Brain pericyte (primary cell): ENCODE measurements at regions not wholly inside any gene's neighbourhood (a gene's known extent, or its start where the extent isn't known, plus 50 kb on each side); places are given as distances from the start of the nearest gene placed in this dataset.
"Not testable (repeated sequence)": the region's sequence is repeated elsewhere in the genome, so short reads cannot be mapped to it uniquely, and the experiment has no call there.

Experiments
- DNase-seq: peaks from one replicate; pipeline ENCODE4 v3.0.0-alpha.2; 2012; ENCODE audit warnings: low read depth, low spot score

DNA sequence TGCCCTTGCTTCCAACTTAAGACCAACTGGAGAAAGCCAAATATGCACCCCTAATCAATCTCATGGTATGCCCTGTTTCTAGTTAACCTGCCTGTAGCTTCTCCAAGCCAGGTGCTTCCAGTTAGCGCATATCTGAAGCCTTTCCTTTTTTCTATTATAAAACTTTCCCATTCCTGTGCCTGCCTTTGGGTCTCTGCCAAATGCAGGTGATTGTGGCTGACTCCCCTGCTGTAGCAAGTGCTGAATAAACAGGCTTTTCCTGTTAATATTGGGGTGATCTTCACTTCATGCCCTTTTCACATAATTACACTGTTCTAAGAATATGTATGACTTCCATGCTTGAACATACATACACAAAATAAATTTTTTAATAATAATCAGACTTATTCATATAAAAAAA is 207.4 kb downstream of the TANC2 start:
- DNase-seq, result no peak

DNA sequence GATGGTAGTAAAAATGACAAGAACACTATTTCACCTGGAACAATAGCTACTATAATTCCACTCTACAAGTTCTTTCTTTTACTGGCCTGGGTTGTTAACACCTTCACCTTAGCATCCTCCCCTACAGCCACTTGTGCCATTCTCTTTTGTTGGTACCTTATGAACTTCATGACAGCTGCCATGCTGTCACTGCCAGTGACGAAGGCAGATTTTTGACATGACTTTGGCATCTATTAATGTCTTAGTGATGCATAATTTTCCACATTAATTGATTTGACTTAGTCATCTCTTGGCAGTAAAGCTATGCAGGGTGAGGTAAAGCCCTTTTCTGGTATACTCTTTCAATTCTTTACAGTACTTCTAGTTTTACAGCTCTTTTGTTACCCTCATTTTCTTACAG is 207.9 kb downstream of the TANC2 start:
- no peak for DNase-seq

DNA sequence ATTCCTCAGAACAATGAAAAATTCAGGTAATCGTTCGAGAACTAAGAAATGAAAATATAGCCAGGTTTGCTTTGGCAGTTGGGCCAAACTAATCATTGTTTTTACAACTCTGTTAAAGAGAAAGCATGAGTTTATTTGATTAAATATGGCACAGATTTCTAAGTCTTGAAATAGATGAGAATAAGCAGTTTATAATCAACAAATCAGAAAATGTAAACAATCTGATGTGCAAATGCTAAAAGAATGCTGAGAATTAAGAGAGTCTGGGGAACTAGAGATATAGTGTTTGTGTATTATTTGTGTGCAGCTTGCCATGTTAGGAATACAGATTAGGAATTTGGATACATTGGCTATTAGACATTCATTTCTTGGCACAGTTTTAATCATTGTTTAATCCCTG is 212.5 kb downstream of the TANC2 start:
- no peak for DNase-seq

DNA sequence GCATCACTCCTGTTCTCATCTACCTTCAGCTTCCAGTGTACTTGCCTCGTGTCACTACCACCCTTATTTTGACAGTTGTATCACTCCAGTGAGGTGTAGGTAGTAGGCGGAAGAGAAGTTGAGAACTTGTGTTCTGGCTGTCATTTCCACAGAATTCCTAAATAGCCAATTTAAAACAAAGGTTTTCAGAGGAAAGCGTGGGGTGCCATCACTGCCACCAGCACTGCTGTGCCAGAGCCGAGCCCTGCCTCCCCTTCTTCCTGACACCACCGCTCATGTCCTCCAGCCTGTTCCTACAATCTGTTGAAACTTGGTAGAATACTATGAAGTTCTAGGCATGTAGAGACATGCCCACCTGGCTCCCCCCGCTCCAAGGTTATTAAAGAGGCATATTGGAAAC is 215.8 kb downstream of the TANC2 start:
- DNase-seq, result no peak

DNA sequence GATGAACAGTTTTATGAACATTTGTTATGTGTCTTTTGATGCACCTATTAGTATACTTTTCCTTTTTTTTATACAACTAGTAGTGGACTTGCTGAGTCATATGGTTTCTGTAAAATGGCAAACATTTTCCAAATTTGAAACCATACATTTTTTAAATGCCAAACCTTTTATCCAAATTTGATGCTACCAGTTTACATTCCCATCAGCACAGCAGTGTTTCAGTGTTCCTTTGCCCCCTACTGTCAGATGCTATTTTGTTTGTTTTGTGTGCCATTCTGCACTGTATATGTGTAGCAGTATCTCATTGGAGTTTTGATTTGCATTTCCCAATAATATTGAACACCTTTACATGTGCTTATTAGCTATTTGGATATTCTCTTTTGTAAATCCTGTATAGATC is 219.4 kb downstream of the TANC2 start:
- no peak for DNase-seq

DNA sequence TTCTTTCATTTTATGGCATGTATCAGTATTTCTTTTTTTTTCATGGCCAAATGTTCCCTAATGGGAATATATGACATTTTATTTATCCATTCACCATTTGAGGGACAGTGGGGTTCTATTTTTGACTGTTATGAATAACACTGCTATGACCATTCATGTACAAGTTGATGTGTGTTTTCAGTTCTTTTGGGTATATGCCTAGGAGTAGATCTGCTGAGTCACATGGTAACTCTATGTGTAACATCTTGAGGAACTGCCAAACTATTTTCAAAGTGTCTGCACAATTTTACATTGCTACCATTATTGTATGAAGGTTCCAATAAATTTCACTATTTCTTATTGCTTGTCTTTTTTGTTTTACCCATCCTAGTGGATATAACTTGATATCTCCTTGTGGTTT is 223.0 kb downstream of the TANC2 start:
- no peak for DNase-seq

DNA sequence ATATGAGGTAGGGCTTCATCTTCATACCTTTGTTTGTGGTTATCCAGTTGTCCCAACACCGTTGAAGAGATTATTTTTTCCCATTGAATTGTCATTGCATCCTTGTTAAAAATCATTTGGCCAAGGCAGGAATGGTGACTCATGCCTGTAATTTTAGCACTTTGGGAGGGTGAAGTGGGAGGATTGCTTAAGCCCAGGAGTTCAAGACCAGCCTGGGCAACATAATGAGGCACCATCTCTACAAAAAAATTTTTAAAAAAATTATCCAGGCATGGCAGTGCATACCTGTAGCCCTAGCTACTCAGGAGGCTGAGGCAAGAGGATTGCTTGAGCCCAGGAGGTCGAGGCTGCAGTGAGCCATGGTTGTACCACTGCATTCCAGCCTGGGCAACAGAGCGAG is 223.9 kb downstream of the TANC2 start:
- DNase-seq, result no peak

DNA sequence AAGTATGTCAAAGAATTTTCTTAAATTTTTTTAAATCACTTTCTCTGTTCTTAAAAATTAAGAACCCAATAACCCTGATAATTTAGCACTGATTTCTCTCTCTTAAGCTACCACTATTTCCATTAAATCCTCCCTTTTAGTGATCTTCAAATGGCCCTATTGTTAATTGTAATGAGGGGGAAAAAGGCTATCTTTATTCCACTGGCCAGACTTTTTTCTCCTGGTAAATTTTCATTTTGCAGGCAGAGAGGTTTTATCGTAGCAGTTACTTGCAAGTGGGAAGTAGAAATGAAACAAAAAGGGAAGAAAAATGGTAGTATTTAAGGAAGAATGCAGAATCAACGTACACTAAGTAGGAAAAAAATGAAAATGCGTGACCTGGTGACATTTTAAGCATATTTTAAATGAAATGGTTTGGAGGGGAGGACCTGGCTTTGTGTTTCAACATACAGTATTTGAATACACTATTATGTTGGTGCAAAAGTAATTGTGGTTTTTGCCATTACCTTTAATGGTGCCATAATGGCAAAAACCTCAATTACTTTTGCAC is 224.9 kb downstream of the TANC2 start:
- DNase-seq, result no peak

DNA sequence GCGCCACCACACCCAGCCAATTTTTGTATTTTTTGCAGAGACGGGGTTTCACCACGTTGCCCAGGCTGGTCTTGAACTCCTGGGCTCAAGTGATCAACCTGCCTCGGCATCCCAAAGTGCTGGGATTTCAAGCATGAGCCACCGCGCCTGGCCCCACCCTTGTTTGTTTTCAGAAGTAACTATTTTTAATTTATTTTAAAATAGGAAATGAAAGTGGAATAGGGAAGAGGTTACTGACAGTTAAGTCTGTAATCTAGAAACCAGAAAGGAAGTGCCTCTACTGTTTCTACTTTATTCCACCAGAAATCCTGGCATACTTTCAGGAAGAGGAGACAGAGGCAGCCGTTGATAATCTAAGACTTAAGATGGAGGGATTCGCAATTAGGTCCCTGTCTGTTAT is 225.6 kb downstream of the TANC2 start:
- no peak for DNase-seq

DNA sequence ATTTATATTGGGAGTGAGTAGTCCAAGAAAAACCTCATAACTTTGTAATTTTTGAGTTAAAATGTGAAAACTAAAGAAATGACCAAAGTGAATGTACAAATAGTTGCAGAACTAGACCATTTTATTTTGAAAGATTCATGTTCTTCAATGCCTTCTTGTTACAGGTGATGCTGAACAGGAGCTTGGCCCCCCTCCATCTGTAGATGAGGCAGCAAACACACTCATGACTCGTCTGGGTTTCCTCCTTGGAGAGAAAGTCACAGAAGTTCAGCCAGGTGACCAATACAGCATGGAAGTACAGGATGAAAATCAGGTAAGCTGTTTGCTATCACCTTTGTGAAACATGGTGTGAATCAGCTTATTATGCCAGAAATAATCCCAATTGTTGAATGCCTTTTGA is 227.8 kb downstream of the TANC2 start:
- DNase-seq, result no peak

DNA sequence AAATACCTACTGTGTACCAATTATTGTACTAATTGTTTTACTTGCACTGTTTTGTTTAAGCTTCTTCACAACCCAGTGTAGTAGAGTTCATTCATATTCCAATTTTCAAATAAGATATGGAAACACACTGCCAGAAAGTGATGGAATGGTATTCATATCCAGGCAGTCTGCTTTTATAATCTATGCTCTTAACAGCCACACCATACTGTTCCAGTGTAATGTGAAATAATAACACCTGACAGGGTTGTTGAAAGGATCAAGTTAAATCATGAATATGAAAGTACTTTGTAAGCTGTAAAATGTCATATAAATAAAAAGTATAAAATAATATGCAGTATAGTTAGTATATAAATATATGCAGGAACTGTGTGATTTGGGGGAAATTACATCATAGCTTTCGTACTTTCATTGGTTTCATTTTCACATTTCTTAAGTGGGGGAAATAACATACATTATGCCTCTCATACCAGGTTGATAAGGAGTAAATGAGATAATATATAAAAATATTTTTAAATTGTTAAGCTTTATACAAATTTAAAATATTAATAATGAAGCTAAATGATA is 230.8 kb downstream of the TANC2 start:
- DNase-seq, result no peak

DNA sequence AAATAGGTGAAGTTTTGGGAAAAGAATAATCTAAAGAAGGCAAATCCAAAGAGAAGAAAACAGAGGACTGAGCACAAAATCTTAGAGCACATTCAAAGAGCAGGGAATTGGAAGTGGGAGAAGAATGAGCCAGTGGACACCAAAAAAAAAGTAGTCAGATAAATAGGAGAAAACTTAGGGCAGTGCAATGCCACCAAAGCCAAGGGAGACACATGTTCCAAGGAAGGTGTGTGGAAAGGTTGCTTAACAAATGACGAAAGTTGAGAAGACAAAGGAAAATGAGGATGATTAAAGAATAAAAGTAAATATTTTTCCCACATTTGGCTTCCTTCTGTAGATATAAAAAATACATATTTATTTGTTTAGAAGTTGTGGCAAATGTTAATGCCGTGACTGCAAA is 237.6 kb downstream of the TANC2 start:
- no peak for DNase-seq

DNA sequence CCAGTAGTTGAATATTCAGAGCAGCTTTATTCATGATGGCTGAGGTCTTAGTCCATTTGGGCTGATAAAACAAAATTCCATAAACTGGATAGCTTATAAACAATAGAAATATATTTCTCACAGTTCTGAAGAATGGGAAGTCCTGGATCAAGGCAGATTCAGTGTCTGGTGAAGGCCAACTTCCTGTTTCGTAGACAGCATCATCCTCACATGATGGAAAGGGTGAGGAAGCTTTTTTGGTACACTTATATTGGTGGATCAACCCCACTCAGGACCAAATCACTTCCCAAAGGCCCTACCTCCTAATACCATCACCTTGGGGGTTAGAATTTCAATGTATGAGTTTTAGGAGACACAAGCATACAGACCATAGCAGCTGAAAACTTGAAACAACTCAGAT is 224.2 kb downstream of the CYB561 start:
- DNase-seq, result no peak

DNA sequence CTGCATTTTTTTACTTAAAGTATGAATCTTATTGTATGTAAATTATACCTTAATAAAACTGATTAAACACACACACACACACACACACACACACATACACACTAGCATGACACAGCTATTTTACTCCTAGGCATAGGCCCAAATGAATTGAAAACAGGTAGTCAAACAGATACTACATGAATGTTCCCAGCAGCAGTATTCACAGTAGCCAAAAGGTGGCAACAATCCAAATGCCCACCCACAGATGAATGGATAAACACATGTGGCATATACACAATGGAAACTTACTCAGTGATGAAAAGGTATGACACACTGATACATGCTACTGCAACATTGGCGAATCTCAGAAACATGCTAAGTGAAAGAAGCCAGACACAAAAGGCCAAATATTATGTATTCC is 223.5 kb downstream of the CYB561 start:
- no peak for DNase-seq

DNA sequence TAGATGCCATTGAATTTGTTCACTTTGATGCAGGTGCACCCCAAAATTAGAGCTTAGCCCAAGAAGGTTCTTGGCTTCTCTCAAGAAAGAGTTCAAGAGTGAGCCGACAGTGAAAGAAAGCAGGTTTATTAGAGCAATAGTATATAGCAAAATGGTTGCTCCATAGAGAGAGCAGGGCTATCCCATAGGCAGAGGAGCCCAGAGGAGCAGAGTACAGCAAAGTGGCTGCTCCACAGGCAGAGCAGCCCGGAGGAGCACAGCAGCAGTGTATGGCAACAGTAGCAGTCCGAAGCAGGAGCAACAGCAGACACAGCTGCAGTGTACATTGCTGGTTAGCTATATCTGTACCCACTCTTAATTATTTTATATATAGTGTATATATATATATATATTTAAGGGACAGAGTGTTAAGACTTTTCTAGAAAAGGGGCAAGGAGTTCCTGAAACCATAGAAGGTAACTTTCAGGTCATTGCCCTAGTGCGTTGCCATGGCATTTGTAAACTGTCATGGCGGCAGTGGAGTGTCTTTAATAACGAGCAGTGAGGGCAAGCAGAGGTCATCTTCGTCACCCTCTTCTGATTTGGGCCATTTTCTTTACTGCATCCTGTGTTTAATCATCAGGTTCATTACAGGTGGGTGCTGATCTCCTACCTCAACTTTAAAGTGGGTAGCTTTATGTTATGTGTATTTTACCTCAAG is 222.7 kb downstream of the CYB561 start:
- no peak for DNase-seq

DNA sequence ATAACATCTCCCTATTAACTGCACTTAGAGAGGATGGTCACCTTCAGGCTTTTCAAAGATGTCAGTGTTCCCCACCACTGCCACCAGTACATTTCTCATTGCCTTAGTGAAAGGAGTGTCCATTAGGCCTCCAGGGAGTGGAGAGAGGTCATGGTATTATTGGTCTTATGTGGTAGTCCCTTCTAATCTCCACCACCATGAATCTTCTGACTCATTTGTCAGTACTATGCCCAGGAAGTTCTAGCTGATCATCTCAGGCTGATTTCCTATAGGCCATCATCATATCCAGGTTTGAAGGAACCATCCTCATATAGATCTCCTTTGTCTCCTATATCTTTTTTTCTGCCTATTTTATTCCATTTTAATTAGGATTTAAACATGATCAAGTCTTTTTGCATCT is 221.5 kb downstream of the CYB561 start:
- no peak for DNase-seq

DNA sequence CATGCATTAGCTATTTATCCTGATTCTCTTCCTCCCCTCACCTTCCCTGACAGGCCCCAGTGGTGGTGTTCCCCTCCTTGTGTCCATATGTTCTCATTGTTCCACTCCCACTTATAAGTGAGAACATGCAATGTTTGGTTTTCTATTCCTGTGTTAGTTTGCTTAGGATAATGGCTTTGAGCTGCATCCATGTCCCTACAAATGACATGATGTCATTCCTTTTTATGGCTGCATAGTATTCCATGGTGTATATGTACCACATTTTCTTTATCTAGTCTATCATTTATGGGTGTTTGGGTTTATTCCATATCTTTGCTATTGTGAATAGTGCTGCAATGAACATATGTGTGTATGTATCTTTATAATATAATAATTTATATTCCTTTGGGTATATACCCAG is 219.4 kb downstream of the CYB561 start:
- DNase-seq, result not testable (repeated sequence)

DNA sequence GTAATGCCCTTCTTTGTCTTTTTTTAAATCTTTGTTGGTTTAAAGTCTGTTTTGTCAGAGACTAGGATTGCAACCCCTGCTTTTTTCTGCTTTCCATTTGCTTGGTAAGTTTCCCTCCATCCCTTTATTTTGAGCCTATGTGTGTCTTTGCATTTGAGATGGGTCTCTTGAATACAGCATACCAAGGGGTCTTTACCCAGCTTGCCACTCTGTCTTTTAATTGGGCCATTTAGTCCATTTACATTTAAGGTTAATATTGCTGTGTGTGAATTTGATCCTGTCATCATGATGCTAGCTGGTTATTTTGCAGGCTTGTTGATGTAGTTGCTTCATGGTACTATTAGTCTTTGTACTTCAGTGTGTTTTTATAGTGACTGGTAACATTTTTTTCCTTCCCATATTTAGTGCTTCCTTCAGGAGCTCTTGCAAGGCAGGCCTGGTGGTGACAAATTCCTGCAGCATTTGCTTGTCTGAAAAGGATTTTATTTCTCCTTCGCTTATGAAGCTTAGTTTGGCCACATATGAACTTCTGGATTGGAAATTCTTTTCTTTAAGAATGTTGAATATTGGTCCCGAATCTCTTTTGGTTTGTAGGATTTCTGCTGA is 215.0 kb downstream of the CYB561 start:
- DNase-seq, result not testable (repeated sequence)

DNA sequence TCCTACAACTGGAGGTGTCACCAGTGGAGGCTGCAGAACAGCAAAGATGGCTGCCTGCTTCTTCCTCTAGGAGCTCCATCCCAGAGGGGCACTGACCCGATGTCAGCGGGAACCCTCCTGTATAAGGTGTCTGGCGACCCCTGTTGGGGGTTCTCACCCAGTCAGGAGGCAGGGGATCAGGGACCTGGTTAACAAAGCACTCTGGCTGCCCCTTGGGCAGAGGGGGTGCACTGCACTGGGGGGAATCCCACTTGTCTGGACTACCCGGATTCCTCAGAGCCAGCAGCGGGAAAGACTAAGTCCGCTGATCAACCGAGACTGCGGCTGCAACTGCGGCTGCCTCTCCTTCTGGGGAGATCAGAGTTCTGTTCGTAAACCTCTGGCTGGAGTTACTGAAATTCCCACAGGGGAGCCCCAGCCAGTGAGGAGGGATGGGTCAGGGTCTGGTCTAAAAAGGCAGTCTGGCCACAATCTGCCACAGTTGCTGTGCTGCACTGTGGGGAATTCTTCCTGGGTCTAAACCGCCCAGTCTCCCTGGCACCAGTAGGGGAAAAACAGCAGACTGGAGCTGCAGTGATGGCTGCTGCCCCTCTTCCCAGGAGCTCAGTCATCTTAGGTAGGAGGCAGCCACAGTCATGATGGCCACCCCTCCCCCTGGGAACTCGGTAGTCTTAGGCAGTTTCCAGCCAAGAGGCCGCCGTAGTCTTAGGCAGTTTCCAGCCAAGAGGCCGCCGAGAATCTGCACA is 213.4 kb downstream of the CYB561 start:
- no peak for DNase-seq

DNA sequence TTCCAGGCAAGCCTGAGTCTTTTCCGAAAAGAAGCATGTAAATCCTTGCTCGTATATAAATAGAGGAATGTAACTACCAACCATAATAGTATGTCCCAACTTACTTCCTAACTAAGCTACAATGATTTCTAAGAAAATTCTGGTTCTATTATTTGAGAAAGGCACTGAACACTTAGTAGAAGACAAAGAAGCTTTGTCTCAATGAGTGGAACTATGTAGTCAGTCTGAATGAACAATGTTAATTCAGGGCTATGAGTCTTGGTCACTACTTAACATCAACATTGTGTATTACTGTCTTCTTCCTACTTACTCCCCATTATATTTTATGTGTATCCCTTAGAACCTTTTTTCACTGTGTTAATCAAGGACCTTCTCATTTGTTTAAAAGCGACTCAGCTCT is 206.0 kb downstream of the CYB561 start:
- DNase-seq, result no peak

DNA sequence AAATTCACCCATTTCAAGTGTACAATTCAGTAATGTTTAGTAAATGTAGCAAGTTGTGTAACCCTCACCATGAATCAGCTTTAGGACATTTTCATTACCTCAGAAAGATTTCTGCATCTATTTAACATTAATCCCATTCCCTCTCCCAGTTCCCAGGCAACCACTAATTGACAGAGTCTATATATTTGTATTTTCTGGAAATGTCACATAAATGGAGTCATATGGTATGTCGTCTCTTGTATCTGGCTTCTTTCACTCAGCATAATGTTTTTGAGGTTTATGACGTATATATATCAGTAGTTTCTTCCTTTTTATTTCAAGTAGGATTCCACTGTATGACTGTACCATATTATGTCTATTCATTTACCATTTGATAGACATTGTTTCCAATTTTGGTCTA is 199.8 kb downstream of the CYB561 start:
- DNase-seq, result no peak

DNA sequence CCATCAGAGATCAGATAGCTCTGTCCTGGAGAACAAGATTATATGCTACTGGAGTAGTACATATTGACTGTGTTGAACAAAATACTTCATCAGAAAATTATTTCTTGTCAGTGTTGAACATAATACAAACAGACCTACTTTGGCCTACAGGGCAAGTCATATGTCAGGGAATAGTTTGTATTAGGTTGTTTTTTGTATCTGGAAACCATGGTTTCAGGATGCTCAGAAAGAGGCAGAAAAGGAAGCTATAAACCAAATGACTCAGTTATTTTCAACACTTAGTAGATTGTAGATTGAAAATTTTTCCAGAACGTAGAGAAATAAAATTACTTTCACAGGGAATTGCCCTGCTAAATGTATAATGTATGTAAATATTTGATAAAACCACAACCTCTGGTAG is 198.4 kb downstream of the CYB561 start:
- no peak for DNase-seq
